ENCODE measurements at regions not wholly inside any gene's neighbourhood (a gene's known extent, or its start where the extent isn't known, plus 50 kb on each side); places are given as distances from the start of the nearest gene placed in this dataset.
"Not testable (repeated sequence)": the region's sequence is repeated elsewhere in the genome, so short reads cannot be mapped to it uniquely, and the experiment has no call there.

DNA sequence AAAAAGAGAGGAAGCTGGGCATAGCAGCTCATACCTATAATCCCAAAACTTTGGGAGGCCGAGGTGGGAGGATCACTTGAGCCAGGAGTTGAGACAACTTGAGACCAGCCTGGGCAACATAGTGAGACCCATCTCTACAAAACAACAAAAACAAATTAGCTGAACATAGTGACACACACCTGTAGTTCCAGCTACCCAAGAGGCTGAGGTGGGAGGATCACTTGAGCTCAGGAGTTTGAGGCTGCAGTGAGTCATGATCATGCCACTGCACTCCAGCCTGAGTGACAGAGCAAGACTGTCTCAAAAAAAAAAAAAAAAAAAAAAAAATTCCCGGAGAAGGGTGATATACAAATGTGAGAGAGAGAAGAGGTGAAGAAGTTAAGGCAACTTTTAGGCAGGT, 143.8 kb downstream of the GLUL start:
- TF ChIP-seq TCF7L2 (IDR thresholded peaks at IDR 0.05; ENCODE audit: low read depth, low read length); FOXJ3 (CRISPR knock-in tag; IDR thresholded peaks at IDR 0.05; ENCODE audit: borderline replicate concordance); MAFK (conservative IDR thresholded peaks at IDR 0.05 in 1 of 2, IDR thresholded peaks at IDR 0.05 in 1 of 2; ENCODE audit: low read length in 2 of 2); POLR2G (IDR thresholded peaks at IDR 0.05; ENCODE audit: low read depth, low read length); ZFP90 (CRISPR knock-in tag; IDR thresholded peaks at IDR 0.05; ENCODE audit: borderline replicate concordance); ZNF569 (CRISPR knock-in tag; IDR thresholded peaks at IDR 0.05; ENCODE audit: borderline replicate concordance); ZBTB7B (CRISPR knock-in tag; IDR thresholded peaks at IDR 0.05); MXI1 (IDR thresholded peaks at IDR 0.05; ENCODE audit: borderline replicate concordance, low read depth, low read length); ZFP62 (CRISPR knock-in tag; IDR thresholded peaks at IDR 0.05): not testable (repeated sequence)
- TF ChIP-seq, protein P1, sequence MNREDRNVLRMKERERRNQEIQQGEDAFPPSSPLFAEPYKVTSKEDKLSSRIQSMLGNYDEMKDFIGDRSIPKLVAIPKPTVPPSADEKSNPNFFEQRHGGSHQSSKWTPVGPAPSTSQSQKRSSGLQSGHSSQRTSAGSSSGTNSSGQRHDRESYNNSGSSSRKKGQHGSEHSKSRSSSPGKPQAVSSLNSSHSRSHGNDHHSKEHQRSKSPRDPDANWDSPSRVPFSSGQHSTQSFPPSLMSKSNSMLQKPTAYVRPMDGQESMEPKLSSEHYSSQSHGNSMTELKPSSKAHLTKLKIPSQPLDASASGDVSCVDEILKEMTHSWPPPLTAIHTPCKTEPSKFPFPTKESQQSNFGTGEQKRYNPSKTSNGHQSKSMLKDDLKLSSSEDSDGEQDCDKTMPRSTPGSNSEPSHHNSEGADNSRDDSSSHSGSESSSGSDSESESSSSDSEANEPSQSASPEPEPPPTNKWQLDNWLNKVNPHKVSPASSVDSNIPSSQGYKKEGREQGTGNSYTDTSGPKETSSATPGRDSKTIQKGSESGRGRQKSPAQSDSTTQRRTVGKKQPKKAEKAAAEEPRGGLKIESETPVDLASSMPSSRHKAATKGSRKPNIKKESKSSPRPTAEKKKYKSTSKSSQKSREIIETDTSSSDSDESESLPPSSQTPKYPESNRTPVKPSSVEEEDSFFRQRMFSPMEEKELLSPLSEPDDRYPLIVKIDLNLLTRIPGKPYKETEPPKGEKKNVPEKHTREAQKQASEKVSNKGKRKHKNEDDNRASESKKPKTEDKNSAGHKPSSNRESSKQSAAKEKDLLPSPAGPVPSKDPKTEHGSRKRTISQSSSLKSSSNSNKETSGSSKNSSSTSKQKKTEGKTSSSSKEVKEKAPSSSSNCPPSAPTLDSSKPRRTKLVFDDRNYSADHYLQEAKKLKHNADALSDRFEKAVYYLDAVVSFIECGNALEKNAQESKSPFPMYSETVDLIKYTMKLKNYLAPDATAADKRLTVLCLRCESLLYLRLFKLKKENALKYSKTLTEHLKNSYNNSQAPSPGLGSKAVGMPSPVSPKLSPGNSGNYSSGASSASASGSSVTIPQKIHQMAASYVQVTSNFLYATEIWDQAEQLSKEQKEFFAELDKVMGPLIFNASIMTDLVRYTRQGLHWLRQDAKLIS (CRISPR knock-in tag; IDR thresholded peaks at IDR 0.05), result not testable (repeated sequence)
- TF ChIP-seq, protein P2, sequence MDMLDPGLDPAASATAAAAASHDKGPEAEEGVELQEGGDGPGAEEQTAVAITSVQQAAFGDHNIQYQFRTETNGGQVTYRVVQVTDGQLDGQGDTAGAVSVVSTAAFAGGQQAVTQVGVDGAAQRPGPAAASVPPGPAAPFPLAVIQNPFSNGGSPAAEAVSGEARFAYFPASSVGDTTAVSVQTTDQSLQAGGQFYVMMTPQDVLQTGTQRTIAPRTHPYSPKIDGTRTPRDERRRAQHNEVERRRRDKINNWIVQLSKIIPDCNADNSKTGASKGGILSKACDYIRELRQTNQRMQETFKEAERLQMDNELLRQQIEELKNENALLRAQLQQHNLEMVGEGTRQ (IDR thresholded peaks at IDR 0.05; ENCODE audit: low read depth, low read length), result not testable (repeated sequence)
- TF ChIP-seq, protein P2 (CRISPR knock-in tag; IDR thresholded peaks at IDR 0.05; ENCODE audit: borderline replicate concordance), result not testable (repeated sequence)
- TF ChIP-seq, protein P3, sequence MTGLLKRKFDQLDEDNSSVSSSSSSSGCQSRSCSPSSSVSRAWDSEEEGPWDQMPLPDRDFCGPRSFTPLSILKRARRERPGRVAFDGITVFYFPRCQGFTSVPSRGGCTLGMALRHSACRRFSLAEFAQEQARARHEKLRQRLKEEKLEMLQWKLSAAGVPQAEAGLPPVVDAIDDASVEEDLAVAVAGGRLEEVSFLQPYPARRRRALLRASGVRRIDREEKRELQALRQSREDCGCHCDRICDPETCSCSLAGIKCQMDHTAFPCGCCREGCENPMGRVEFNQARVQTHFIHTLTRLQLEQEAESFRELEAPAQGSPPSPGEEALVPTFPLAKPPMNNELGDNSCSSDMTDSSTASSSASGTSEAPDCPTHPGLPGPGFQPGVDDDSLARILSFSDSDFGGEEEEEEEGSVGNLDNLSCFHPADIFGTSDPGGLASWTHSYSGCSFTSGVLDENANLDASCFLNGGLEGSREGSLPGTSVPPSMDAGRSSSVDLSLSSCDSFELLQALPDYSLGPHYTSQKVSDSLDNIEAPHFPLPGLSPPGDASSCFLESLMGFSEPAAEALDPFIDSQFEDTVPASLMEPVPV (CRISPR knock-in tag; IDR thresholded peaks at IDR 0.05), result not testable (repeated sequence)
- TF ChIP-seq, protein P4, sequence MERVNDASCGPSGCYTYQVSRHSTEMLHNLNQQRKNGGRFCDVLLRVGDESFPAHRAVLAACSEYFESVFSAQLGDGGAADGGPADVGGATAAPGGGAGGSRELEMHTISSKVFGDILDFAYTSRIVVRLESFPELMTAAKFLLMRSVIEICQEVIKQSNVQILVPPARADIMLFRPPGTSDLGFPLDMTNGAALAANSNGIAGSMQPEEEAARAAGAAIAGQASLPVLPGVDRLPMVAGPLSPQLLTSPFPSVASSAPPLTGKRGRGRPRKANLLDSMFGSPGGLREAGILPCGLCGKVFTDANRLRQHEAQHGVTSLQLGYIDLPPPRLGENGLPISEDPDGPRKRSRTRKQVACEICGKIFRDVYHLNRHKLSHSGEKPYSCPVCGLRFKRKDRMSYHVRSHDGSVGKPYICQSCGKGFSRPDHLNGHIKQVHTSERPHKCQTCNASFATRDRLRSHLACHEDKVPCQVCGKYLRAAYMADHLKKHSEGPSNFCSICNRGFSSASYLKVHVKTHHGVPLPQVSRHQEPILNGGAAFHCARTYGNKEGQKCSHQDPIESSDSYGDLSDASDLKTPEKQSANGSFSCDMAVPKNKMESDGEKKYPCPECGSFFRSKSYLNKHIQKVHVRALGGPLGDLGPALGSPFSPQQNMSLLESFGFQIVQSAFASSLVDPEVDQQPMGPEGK (CRISPR knock-in tag; IDR thresholded peaks at IDR 0.05), result not testable (repeated sequence)
